RKO (cell line): ENCODE measurements at regions not wholly inside any gene's neighbourhood (a gene's known extent, or its start where the extent isn't known, plus 50 kb on each side); places are given as distances from the start of the nearest gene placed in this dataset.

Experiments used
- DNase-seq: peaks from one replicate; pipeline ENCODE4 v3.0.0-alpha.2; 2016; ENCODE audit warnings: low spot score

GRCh38 chr3:139732729-139733128 is 55.0 kb upstream of the NMNAT3 start:
- DNase-seq = no peak

- no peak for DNase-seq
Observed at GRCh38 chr3:139729300-139729699, 51.5 kb upstream of the NMNAT3 start.

- DNase-seq = no peak
Observed at GRCh38 chr3:139728414-139728813, 50.6 kb upstream of the NMNAT3 start.
